ENCODE measurements at regions not wholly inside any gene's neighbourhood (a gene's known extent, or its start where the extent isn't known, plus 50 kb on each side); places are given as distances from the start of the nearest gene placed in this dataset.
A peak's percentile ranks its signal among the peaks of the same experiment; 100 is the strongest.
"Not testable (repeated sequence)": the region's sequence is repeated elsewhere in the genome, so short reads cannot be mapped to it uniquely, and the experiment has no call there.

DNA sequence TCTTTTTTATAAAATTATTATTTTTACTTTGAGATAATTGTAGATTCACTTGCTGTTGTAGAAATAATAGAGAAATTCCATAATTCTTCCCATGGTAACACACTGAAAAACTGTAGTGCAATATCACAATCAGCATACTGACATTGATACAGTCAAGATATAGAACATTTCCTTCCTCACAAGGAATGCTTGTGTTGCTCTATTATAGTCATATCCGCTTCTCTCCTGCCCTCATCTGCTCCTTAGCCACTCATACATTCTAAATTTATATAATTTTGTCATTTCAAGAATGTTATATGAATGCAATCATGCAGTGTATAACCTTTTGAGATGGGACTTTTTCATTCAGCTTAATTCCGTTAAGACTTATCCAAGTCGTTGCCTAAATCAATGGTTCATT lies 320.2 kb downstream of the BARHL2 start:
- no peak for DNase-seq

DNA sequence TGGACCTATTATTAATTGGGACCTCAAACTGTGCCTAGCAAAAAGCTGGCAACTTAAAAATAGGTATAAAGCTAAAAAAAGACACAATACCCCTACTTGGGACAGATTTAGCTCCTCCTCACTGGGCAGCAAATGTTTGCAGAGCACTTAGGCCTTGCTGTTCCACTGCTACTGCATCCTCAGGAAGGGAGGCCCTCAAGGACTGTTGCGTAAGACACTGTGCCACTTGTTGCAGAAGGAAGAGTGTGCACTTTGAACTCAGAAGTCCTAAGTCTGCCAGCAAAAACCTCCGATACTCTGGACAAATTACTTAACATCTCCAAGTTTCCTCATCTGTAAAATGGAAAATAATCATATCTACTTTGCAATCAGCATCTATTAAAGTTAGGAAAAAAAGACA lies 322.9 kb downstream of the BARHL2 start:
- DNase-seq, result no peak

DNA sequence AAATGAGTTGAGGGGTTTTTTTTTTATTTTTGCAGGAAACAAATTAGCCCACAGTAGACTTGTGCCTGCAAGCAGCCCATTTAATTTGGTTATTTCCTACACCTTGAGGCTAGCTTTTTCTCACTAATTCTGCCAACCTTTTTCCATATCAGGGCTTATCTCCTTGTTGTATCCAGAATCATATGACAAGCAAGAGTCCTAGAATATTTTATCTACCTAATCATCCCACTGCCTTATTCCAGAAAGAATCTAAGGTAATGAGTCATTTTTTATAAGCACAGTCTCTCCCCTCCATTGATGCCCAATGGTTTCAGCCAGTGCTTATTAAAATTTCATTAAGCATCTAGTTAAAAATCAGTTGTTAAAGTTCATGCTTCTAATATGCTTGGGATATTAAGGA lies 324.1 kb downstream of the BARHL2 start:
- DNase-seq, result no peak

DNA sequence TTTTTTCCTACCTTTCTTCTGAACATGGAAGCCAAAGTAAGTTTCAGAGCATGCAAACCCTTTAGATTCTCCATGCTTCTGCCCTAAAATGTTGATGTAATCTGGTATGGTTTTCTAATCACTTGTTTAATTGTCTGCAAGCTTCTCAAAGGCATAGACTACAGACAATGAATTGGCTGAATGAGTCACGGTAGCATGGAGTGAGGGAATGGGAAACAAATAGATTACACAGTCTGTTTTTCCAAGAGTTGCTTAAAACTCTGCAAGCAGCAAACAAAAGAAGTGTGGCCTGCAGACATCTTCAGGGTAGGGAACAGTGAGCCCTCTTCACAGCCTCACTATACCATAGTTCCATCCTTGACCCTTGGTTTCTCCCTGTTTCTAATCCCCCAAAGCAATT lies 326.0 kb downstream of the BARHL2 start:
- DNase-seq, result no peak

DNA sequence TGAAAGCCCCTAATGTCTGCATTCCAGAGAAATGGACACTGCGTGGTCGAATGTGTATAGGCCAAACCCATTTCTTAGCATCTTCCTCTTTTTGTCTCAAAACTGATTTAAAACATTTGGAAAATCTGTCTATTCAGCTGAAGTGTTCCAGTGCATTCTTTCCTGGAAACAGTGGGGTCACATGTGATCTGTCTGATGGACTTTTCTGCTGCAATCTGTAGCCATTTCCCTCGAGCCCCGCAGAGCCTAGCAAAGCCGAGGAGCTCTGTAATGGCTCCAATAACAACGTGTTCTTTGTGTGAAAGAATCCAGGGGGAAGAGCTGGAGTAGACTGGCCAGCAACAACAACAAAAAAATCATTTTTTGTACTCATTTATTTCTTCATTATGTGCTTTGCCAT lies 329.3 kb downstream of the BARHL2 start:
- DNase-seq, result no peak

DNA sequence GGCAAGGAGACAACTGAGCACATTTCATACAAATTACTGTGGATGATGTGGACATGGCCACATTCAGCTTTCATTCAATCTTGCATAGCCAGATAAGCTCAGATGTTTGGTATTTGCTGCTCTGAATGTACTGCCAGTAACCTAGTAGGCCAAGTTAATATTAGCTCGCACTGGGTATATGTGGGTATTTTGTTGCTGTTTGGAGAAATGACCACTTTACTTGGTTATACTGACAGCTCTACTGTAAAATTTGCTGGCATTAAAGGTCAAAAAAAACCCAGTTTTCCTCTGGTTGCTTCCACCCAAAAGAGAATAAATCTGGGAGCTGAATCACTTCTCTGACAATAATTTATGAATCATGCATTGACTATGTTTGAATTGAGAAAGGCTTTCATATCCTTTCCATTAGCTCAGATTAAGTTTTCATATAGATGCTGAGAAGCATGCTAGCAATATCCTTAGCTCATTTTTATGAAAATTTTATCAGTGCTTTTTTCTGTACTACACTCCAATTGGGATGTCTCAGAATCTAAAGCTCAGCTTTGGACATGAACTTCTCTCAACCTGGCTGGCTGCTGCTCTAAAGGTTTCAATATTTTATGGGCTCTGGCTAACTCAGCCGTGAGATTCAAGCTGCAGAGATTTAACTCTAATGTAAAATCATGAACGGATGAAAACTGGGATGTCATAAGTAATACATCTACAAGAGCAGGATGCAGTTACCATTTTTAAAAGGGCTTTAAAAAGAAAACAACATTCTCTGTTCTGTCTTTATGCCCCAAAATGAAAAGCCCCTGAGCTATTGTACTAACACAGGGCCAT lies 330.0 kb downstream of the BARHL2 start:
- DNase-seq, result no peak

DNA sequence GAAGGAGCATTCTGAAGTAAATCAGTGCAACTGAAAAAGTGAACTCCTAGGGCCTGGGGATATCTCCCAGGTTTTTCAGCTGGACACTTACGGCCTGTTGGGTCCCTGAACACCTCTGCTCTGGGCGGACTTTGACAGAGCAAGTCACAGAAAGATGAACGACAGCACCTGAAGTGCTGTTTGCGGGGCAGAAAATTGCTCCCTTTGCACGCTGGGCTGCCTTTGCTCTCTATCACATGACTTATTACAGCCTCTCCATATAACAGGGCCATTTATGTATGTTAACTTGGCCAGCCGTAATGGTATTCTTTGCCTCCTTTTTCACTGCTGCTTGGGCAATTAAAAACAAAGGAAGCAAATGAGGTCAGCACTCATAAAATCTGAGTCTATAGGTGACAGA lies 332.9 kb downstream of the BARHL2 start:
- no peak for DNase-seq

DNA sequence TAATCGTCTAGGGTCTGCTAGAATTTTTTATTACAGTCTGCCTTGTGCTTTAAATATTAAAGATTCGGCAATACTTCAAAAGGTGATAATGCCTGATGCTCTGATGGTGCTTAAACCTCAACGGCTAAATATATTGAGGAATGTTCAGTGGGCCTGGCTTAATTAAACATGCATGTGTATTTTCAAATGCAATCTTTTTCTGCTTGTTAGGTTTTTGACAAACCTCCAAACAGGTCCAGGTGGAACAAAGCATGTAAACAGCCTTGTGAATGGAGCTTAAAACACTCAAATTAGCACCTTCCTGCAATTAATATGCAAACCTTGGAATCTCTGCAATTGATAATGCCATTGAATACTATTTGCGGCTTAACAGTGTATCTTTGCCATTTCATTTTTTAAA lies 334.9 kb downstream of the BARHL2 start:
- DNase-seq, result no peak

DNA sequence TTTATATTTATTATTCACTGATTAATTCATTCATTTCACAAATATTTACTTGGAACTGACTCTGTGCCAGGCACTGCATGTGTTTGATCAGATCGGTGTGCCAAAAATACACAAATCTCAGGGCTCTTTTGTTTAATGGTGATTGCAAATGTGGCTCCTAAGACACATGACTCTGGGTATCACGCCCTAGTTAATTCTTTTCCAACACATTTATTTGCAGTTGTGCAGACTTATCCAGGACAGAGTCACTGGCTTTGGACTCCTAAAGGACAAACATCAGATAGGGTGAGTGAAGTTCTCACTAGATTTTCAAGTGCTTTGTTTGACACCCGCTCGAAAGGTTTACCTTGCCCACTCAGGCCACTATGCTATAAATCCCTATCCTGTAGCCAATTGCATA lies 335.5 kb downstream of the BARHL2 start:
- DNase-seq, result no peak

DNA sequence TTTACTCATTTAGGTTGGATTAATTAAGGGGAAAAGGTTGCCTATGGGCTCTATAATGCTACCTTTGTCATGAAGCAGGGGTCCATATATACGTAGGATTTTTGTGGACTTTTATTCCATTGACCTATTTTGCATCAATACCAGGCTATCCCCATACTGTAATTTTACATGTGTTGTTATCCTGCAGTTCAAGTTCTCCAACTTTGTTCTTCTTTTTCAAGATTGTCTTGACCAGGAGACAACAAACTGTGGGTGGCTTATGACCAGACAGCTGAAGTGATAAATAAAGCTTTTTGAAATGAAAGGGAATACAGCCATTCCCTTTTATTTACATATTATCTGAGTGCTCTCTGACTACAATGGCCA lies 345.7 kb downstream of the BARHL2 start:
- peak; percentile 80 for DNase-seq

DNA sequence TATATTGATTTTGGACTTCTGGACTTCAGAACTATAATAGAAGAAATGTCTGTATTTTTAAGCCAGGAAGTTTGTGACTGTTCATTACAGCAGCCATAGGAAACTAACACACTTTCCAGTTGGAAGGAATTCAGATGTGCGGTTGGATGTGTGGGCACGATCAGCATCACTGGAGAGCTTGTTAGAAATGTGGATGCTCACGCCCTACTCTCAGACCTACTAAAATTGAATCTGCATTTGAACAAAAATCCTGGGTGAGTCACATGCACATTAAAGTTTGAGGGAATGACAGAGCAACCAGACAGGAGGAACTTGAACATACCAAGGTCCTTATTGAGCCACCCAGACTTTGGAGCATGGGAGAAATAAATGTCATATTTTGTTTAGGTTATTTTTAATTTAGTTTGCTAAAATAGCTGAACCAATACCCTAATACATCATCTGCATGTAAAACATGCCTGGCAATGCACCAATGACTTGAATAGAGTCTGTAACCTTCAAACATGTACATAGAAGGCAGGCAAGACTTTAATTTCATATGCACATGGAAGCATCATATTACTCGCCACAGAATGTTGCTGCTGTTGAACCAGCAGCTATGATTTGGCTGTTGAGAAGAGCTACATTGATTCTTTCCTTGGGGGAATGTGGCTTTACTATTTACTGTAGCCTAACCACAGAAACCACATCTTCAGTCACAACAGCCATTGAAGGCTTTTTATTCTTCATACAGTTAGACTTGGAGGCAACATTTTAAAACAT lies 346.2 kb downstream of the BARHL2 start:
- DNase-seq, result peak; percentile 96

DNA sequence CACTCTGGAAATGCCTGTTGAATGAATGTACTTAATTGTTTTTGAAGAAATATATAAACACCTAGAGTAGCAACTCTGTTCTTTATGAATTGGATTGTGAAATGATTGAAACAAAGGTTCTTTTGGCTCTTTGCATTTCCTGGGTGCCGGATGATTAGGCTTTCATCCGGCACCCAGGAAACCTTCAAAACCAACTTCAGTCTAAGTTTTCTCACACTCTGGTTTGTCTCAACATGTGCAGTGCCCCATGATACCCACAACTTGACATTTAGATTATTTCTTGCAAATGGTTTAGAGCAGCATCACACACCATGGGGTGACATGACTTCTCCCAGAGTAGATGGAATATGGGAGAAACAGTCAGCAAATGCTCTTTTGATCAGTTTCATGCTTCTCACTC lies 354.9 kb downstream of the BARHL2 start:
- no peak for DNase-seq

DNA sequence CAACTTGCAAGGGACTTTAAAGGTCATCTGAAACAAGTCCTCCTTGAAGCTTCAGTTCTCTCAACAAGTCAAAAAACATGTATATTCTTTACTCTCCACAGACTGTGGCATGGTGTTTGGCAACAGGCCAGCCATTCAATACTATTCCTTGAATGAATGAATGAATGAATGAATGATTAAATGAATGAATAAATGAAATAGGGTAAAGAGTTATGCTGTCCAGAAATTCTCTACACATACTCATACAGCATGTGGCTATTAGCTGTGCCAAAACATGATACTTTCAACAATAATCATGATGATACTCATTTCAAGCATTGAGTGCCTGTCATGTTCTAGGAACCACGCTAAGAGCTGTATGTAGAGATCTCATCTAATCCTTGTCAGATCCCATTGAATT lies 356.1 kb downstream of the BARHL2 start:
- no peak for DNase-seq

DNA sequence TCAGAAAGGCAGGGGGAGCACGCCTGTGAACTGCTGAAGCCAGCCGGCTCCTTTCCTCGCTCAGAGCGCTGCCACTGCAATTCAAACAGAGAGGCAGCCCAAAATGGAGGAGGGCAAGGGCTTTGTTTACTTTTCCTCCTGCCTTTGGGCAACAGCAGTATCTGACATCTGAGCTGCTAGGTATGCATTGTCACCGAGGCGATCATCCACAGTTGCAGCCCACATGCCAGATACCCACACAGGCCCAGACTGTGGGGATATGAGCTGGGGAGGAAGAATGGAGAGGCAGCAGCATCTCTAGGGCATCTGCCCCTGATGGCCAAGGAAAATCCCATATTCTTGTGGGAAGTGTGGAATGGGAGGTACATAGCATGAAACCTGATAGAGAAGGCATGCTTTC lies 357.1 kb downstream of the BARHL2 start:
- DNase-seq, result no peak

DNA sequence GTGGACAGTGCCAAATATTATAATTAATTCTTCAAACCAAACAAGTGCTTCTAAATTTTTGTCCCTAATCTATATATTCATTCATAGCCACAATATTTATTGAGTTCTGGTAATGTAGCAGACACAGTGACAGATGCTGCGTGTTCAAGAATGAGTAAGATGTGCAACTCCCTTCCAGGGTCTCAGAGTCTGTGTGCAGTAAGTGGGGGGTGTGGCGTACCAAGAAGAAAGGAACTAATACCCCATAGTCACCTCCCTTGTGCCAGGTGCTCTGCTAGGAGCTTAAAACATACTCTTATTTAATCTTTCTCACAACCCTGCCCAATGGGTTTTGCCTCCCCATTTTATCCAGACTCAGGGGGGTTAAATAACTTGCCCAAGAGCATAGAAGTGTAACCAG lies 358.7 kb downstream of the BARHL2 start:
- DNase-seq, result no peak

DNA sequence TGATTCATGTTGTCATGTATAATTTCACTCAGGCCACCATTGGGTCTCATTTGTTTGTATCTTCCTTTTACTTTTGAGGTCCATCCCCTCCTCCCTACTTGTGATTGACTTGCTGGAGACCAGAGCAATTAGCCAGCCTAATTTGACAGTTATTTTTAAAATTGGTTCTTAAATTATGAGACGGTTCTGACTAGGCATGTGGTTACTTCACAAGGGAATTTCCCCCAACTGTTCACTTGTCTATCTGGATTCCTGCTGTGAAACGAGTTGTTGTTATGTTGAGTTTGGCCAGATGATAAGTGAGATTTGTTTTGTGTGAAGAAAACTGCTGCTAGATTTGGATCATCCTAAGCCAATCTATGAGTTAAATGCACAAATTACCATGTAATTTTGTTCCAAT lies 359.1 kb downstream of the BARHL2 start:
- DNase-seq, result no peak

DNA sequence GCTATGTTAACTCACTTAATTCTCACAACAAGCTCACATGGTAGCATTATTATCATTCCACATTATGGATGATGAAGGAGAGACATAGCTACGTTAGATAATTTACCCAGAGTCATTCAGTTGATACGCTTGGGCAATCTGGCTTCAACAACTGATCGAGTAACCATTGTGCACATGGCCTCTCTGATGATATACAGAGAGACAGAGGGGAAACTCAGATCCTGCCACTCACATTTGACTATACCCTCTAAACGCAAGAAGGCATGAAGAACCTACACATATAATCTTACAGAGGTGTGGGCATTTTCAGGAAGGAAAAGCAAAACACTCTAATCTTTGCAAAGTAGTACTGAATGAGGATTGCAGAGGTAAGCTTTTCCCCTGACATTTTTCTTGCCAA lies 360.1 kb downstream of the BARHL2 start:
- DNase-seq, result no peak

DNA sequence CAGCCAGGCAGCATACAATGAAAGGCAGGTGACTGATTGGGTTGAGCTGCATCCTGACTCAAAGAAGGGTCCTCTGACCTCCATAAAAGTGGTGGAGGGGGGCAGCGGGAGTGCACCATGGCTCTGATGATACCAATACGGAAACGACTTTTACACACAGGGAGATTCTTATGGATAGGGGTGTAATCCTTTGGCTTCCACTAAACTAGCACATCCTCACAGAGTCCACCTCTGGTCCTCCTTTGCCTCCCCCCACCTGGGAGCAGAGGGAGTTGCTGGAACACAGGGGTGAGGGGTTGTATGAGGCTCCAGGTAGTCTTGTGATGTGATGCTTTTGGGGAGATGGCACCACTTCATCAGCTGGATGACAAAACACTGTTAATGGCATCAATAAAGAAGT lies 361.0 kb downstream of the BARHL2 start:
- no peak for DNase-seq

DNA sequence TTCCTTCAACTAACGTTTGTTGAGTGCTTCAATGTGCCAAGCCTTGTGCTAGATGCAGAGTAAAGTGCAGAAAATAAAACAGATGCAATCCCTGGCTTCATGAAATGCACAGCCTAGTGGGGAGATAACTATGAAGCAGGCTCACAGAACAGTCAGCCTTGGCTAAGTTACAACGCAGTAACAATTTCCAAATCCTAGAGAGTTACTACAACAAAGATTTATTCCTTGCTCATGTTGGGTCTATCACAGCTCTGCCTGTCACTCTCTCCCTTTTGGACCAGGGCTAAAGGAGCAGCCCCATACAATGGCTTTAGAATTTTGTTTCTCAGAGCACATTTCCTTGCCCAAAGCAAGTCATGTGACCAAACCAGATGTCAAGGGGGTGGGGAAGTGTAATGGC lies 359.8 kb downstream of the ZNF326 start:
- no peak for DNase-seq

DNA sequence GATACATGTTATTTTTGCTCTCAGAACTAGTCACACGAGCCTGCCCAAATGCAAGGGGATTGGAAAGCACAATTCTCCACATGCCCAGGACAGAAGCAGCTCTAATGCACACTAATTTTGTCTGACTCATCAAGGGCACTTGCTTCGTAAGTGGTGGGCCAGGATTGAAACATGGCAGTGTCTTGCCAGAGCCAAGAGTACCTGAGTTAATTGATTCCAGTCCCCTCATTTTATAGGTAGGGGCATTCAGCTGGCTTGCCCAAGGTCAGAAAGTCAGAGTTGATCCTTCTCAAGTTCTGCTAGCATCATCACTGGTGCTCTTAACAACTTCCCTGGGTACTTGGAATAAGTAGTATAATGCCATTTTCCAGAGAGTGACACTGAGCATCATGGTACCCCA lies 356.1 kb downstream of the ZNF326 start:
- DNase-seq, result no peak

DNA sequence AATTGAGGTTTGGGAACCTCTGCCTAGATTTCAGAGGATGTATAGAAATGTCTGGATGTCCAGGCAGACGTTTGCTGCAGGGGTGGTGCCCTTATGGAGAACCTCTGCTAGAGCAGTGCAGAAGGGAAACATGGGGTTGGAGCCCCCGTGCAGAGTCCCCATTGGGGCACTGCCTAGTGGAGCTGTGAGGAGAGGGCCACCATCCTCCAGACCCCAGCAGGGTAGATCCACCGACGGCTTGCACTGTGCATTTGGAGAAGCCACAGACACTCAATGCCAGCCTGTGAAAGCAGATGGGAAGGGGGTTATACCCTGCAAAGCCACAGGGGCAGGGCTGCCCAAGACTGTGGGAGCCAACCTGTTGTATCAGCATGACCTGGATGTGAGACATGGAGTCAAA lies 354.6 kb downstream of the ZNF326 start:
- DNase-seq, result no peak

DNA sequence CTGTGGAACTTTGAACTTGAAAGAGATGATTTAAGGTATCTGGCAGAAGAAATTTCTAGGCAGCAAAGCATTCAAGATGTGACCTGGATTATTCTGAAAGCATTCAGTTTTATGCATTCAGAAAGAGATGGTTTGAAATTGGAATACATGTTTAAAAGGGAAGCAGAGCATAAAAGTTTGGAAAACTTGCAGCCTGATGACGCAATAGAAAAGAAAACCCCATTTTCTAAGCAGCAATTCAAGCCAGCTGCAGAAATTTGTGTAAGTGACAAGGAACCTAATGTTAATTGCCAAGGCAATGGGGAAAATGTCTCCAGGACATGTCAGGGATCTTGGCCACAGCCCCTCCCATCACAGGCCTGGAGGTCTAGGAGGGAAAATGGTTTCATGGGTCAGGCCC lies 354.0 kb downstream of the ZNF326 start:
- no peak for DNase-seq

DNA sequence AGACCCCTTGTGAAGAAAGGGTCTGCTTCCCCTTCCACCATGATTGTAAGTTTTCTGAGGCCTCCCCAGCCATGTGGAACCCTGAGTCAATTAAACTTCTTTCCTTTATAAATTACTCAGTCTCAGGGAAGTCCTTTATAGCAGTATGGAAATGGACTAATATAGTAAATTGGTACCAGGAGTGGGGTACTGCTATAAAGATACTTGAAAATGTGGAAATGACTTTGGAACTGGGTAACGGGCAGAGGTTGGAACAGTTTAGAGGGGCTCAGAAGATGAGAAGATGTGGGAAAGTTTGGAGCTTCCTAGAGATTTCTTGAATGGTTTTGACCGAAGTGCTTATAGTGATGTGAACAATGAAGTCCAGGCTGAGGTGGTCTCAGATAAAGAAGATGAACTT lies 353.5 kb downstream of the ZNF326 start:
- DNase-seq, result not testable (repeated sequence)

DNA sequence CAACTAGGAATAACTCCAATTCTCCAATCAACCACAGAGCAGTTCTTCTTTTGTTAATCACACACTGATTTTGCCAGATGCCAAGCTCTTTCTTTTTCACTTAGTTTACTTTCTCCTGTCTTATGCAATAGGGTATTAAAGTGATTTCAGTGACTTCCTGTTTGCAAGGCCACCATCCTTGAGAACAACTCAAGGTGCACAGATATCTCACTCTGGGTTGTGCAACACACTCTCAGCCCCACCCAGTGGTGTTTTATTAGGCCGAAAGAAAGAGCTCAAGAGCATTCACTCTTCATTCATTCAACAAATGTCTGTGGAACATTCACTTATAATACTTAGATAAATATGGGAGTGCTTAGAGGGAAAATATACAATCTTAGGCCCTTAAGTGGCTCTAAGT lies 352.5 kb downstream of the ZNF326 start:
- DNase-seq, result no peak

DNA sequence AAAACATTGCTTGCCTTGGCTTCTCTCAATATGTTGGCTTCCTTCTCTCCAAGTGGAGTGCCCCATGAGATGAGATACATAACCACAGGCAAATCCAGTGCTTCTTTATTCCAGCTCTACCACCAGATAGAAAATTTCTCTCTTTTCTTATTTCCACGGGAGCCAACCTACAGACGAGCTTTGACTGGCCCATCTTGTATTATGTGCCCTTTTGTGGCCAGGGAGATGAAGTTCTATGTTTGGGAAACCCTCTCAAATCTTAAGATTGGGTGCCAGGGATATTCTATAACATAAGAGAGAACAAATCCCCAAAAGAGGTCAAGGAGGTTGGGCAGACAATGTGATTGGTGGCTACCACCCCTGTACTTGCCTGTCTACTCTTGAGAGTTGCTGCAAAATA lies 351.8 kb downstream of the ZNF326 start:
- DNase-seq, result no peak

Data from NCI-H2029 treated with DMSO at 0.1 percent for 48 hours (cell line).